ENCODE measurements at regions not wholly inside any gene's neighbourhood (a gene's known extent, or its start where the extent isn't known, plus 50 kb on each side); places are given as distances from the start of the nearest gene placed in this dataset.
"Not testable (repeated sequence)": the region's sequence is repeated elsewhere in the genome, so short reads cannot be mapped to it uniquely, and the experiment has no call there.

GRCh38 chr4:31183256-31183655 lies 463.1 kb downstream of the PCDH7 start:
- H3K36me3 Mint-ChIP-seq (ENCODE audit: low read depth), result no peaks in the 10 kb centered on the region

GRCh38 chr4:31185014-31185585 lies 464.9 kb downstream of the PCDH7 start:
- DNase-seq, result no peak
- intact Hi-C loops (cut with micrococcal nuclease), result no loop called here
- CTCF ChIA-PET, result no interaction called here
- H3K4me1 Mint-ChIP-seq (ENCODE audit: low read depth), result no peaks in the 10 kb centered on the region
- no peaks in the 10 kb centered on the region for H3K36me3 Mint-ChIP-seq (ENCODE audit: low read depth)
- no peaks in the 10 kb centered on the region for H3K27me3 Mint-ChIP-seq (ENCODE audit: low read depth)
- H3K4me3 Mint-ChIP-seq, result no peak overlapping the region
- no peak overlapping the region for H3K27ac Mint-ChIP-seq
- H3K9me3 Mint-ChIP-seq, result no peaks in the 10 kb centered on the region

More at GRCh38 chr4:31183256-31183655, 463.1 kb downstream of the PCDH7 start:
- Mint-ChIP-seq H3K27ac (no peak overlapping the region), H3K4me3 (no peak overlapping the region), H3K4me1 (ENCODE audit: low read depth) (no peaks in the 10 kb centered on the region), H3K27me3 (ENCODE audit: low read depth) (no peaks in the 10 kb centered on the region), H3K9me3 (no peaks in the 10 kb centered on the region)
- CTCF ChIA-PET, result no interaction called here
- no peak for DNase-seq
- intact Hi-C loops (cut with micrococcal nuclease), result no loop called here

GRCh38 chr4:31187979-31188378 lies 467.8 kb downstream of the PCDH7 start:
- CTCF ChIA-PET, result no interaction called here
- no peaks in the 10 kb centered on the region for H3K4me1 Mint-ChIP-seq (ENCODE audit: low read depth)
- DNase-seq, result no peak
- H3K36me3 Mint-ChIP-seq (ENCODE audit: low read depth), result no peaks in the 10 kb centered on the region
- H3K4me3 Mint-ChIP-seq, result no peak overlapping the region
- intact Hi-C loops (cut with micrococcal nuclease), result no loop called here
- H3K27me3 Mint-ChIP-seq (ENCODE audit: low read depth), result no peaks in the 10 kb centered on the region
- H3K9me3 Mint-ChIP-seq, result peaks cover 4% of the 10 kb centered on the region
- no peak overlapping the region for H3K27ac Mint-ChIP-seq

GRCh38 chr4:31189938-31190337 lies 469.8 kb downstream of the PCDH7 start:
- no peak for DNase-seq
- Mint-ChIP-seq H3K9me3 (peaks cover 8% of the 10 kb centered on the region), H3K27ac (no peak overlapping the region), H3K27me3 (ENCODE audit: low read depth) (no peaks in the 10 kb centered on the region), H3K4me3 (no peak overlapping the region), H3K4me1 (ENCODE audit: low read depth) (no peaks in the 10 kb centered on the region), H3K36me3 (ENCODE audit: low read depth) (no peaks in the 10 kb centered on the region)
- CTCF ChIA-PET, result no interaction called here
- intact Hi-C loops (cut with micrococcal nuclease), result no loop called here

GRCh38 chr4:31190671-31191070 lies 470.5 kb downstream of the PCDH7 start:
- no peak overlapping the region for H3K27ac Mint-ChIP-seq
- H3K4me3 Mint-ChIP-seq, result no peak overlapping the region
- peaks cover 8% of the 10 kb centered on the region for H3K9me3 Mint-ChIP-seq
- CTCF ChIA-PET, result no interaction called here
- no peaks in the 10 kb centered on the region for H3K36me3 Mint-ChIP-seq (ENCODE audit: low read depth)
- no peak for DNase-seq
- H3K4me1 Mint-ChIP-seq (ENCODE audit: low read depth), result no peaks in the 10 kb centered on the region
- intact Hi-C loops (cut with micrococcal nuclease), result no loop called here
- H3K27me3 Mint-ChIP-seq (ENCODE audit: low read depth), result no peaks in the 10 kb centered on the region

GRCh38 chr4:31192341-31192740 lies 472.2 kb downstream of the PCDH7 start:
- Mint-ChIP-seq H3K27me3 (ENCODE audit: low read depth) (no peaks in the 10 kb centered on the region), H3K36me3 (ENCODE audit: low read depth) (no peaks in the 10 kb centered on the region), H3K4me1 (ENCODE audit: low read depth) (no peaks in the 10 kb centered on the region), H3K27ac (no peak overlapping the region), H3K4me3 (no peak overlapping the region), H3K9me3 (peaks cover 8% of the 10 kb centered on the region)
- CTCF ChIA-PET, result no interaction called here
- no peak for DNase-seq
- intact Hi-C loops (cut with micrococcal nuclease), result no loop called here

- CTCF ChIA-PET, result no interaction called here
- Mint-ChIP-seq H3K27me3 (ENCODE audit: low read depth) (no peaks in the 10 kb centered on the region), H3K9me3 (peaks cover 11% of the 10 kb centered on the region), H3K36me3 (ENCODE audit: low read depth) (no peaks in the 10 kb centered on the region), H3K27ac (no peak overlapping the region), H3K4me3 (no peak overlapping the region), H3K4me1 (ENCODE audit: low read depth) (no peaks in the 10 kb centered on the region)
- intact Hi-C loops (cut with micrococcal nuclease), result no loop called here
- DNase-seq, result no peak
These were observed 473.4 kb downstream of the PCDH7 start for GRCh38 chr4:31193521-31193920.

GRCh38 chr4:31194823-31195222 lies 474.7 kb downstream of the PCDH7 start:
- Mint-ChIP-seq H3K27ac (no peak overlapping the region), H3K4me1 (ENCODE audit: low read depth) (no peaks in the 10 kb centered on the region), H3K4me3 (no peak overlapping the region), H3K36me3 (ENCODE audit: low read depth) (no peaks in the 10 kb centered on the region), H3K27me3 (ENCODE audit: low read depth) (no peaks in the 10 kb centered on the region), H3K9me3 (peaks cover 15% of the 10 kb centered on the region)
- intact Hi-C loops (cut with micrococcal nuclease), result no loop called here
- no peak for DNase-seq
- CTCF ChIA-PET, result no interaction called here

GRCh38 chr4:31199644-31200043 lies 479.5 kb downstream of the PCDH7 start:
- CTCF ChIA-PET, result no interaction called here
- Mint-ChIP-seq H3K4me1 (ENCODE audit: low read depth) (no peaks in the 10 kb centered on the region), H3K27ac (no peak overlapping the region), H3K36me3 (ENCODE audit: low read depth) (peaks cover 2% of the 10 kb centered on the region), H3K4me3 (no peak overlapping the region), H3K27me3 (ENCODE audit: low read depth) (no peaks in the 10 kb centered on the region), H3K9me3 (peaks cover 19% of the 10 kb centered on the region)
- intact Hi-C loops (cut with micrococcal nuclease), result no loop called here
- no peak for DNase-seq

- intact Hi-C loops (cut with micrococcal nuclease); H3K4me3 Mint-ChIP-seq; H3K27ac Mint-ChIP-seq; DNase-seq; H3K27me3 Mint-ChIP-seq (ENCODE audit: low read depth); H3K36me3 Mint-ChIP-seq (ENCODE audit: low read depth); H3K4me1 Mint-ChIP-seq (ENCODE audit: low read depth); CTCF ChIA-PET: not testable (repeated sequence)
- H3K9me3 Mint-ChIP-seq, result peaks cover 19% of the 10 kb centered on the region
These were observed 481.9 kb downstream of the PCDH7 start for GRCh38 chr4:31202054-31202453.

GRCh38 chr4:31204874-31205273 lies 484.7 kb downstream of the PCDH7 start:
- intact Hi-C loops (cut with micrococcal nuclease), result no loop called here
- CTCF ChIA-PET, result no interaction called here
- H3K27ac Mint-ChIP-seq, result no peak overlapping the region
- DNase-seq, result no peak
- H3K27me3 Mint-ChIP-seq (ENCODE audit: low read depth), result no peaks in the 10 kb centered on the region
- no peaks in the 10 kb centered on the region for H3K4me1 Mint-ChIP-seq (ENCODE audit: low read depth)
- H3K4me3 Mint-ChIP-seq, result no peak overlapping the region
- H3K36me3 Mint-ChIP-seq (ENCODE audit: low read depth), result peaks cover 2% of the 10 kb centered on the region
- H3K9me3 Mint-ChIP-seq, result peaks cover 14% of the 10 kb centered on the region

- no peak for DNase-seq
- H3K9me3 Mint-ChIP-seq, result peaks cover 3% of the 10 kb centered on the region
- no peaks in the 10 kb centered on the region for H3K36me3 Mint-ChIP-seq (ENCODE audit: low read depth)
- H3K27me3 Mint-ChIP-seq (ENCODE audit: low read depth), result no peaks in the 10 kb centered on the region
- H3K27ac Mint-ChIP-seq, result no peak overlapping the region
- CTCF ChIA-PET, result no interaction called here
- no peaks in the 10 kb centered on the region for H3K4me1 Mint-ChIP-seq (ENCODE audit: low read depth)
- no peak overlapping the region for H3K4me3 Mint-ChIP-seq
- intact Hi-C loops (cut with micrococcal nuclease), result no loop called here
These were observed 500.8 kb downstream of the PCDH7 start for GRCh38 chr4:31220921-31221320.

- H3K4me1 Mint-ChIP-seq (ENCODE audit: low read depth), result no peaks in the 10 kb centered on the region
- CTCF ChIA-PET, result no interaction called here
- intact Hi-C loops (cut with micrococcal nuclease), result no loop called here
- H3K27ac Mint-ChIP-seq, result no peak overlapping the region
- no peaks in the 10 kb centered on the region for H3K36me3 Mint-ChIP-seq (ENCODE audit: low read depth)
- H3K4me3 Mint-ChIP-seq, result no peak overlapping the region
- peaks cover 2% of the 10 kb centered on the region for H3K9me3 Mint-ChIP-seq
- no peaks in the 10 kb centered on the region for H3K27me3 Mint-ChIP-seq (ENCODE audit: low read depth)
- no peak for DNase-seq
These were observed 507.9 kb downstream of the PCDH7 start for GRCh38 chr4:31228068-31228467.

- DNase-seq, result no peak
- Mint-ChIP-seq H3K4me1 (ENCODE audit: low read depth) (no peaks in the 10 kb centered on the region), H3K36me3 (ENCODE audit: low read depth) (no peaks in the 10 kb centered on the region), H3K27ac (no peak overlapping the region), H3K9me3 (peaks cover 2% of the 10 kb centered on the region), H3K27me3 (ENCODE audit: low read depth) (no peaks in the 10 kb centered on the region), H3K4me3 (no peak overlapping the region)
- intact Hi-C loops (cut with micrococcal nuclease), result no loop called here
- CTCF ChIA-PET, result no interaction called here
These were observed 510.4 kb downstream of the PCDH7 start for GRCh38 chr4:31230594-31230993.
